ENCODE measurements at regions not wholly inside any gene's neighbourhood (a gene's known extent, or its start where the extent isn't known, plus 50 kb on each side); places are given as distances from the start of the nearest gene placed in this dataset.

DNA sequence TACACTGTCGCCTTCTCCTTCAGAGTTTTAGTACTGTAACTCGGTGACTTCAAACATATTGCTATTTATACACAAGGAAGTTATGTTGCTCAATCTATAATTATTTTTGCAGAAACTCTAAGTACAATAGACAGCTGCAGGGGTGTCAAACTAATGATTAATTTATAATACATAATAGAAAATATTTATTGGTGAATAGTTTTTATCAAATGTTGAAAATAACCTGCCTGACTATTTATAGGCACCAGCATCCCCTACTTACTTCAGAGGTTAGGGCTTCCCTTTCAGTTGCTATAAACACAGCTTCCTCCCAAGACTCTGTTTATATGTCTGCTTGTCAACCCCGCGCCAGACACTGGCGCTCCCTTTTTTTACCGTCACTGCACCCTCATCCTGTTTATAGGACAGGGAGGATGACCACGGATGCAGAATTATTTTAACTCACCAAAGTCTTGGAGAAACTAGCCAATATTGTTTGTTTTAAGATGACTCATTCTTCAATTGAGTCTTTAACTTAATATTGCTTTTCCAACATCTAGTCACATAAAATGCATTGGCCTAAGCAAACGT, 225.0 kb downstream of the ALDH8A1 start:
- DNase-seq, result no peak
- Mint-ChIP-seq H3K4me1 (no peaks in the 10 kb centered on the region), H3K4me3 (no peak overlapping the region), H3K9me3 (no peaks in the 10 kb centered on the region), H3K27ac (no peak overlapping the region), H3K27me3 (peaks cover 12% of the 10 kb centered on the region), H3K36me3 (ENCODE audit: low read depth) (no peaks in the 10 kb centered on the region)
- POLR2A ChIA-PET, result no interaction called here
- CTCF ChIA-PET, result no interaction called here

DNA sequence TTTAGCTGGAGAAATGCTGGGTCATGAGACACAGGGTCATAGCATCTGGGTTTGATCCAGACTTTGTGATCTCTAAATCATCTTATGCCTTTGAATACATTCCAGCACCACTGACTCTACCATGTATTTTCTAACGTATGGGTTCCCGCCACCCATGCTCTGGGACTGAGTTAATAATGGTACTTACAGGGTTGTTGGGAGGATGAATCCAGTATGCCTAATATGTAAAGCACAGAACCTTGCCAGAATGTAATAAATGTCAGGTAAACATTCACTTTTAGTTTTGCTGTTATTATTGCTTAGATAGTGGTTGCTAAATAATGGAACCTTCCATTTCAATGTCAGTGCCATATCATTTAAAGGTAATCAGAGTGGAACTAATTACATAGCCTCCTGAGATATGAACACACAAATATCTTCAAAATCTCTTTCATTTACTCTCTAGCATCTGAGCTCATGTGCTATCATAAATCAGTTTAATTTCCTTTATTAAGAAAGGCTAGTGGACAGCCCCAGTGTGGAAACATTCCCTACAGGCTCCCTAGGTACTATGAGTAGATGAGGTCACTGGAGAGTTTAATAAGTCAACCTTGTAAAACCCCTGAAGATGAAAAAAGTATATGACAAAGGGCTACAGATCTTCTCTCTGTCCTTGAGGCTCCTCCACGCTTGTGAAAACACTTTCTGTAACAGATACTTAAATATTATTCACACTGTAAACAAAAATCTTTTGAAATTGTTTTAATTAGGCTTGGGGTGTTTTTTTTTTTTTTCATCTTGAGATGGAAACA, 226.6 kb downstream of the ALDH8A1 start:
- ChIA-PET CTCF (no interaction called here), POLR2A (no interaction called here)
- Mint-ChIP-seq H3K27me3 (peaks cover 12% of the 10 kb centered on the region), H3K4me1 (no peaks in the 10 kb centered on the region), H3K4me3 (no peak overlapping the region), H3K36me3 (ENCODE audit: low read depth) (no peaks in the 10 kb centered on the region), H3K27ac (no peak overlapping the region), H3K9me3 (no peaks in the 10 kb centered on the region)
- no peak for DNase-seq

DNA sequence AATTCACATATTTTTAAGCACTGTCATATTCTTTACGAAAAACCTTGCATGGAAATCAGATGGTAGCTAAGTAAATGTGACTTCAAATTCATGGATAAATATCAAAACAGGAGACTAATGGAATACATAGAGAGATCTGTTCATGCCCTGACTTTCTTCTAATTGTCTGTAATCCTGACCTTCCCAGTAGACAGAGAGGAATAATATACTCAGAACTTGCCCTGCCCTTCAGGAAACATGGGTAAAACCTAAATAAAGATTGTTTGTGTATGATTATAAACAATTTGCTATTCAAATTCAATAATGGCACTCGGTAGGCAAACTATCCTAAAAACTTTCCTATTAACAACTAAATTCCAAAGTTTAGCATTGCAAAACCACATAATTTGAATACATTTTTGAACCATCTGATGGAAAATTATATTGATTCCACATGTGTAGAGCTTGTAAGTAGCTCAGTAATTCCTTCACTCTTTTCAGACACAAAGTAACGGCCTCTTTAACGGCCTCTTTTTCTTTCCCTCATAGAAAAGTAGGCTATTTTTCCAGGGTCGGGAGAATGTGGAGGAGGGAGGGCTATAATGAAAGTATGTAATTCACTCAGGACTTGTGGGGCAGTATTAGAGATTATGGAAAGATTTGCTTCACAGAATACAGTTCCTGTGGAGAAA, 227.6 kb downstream of the ALDH8A1 start:
- Mint-ChIP-seq H3K9me3 (no peaks in the 10 kb centered on the region), H3K4me3 (no peak overlapping the region), H3K27ac (no peak overlapping the region), H3K27me3 (peaks cover 8% of the 10 kb centered on the region), H3K36me3 (ENCODE audit: low read depth) (no peaks in the 10 kb centered on the region), H3K4me1 (no peaks in the 10 kb centered on the region)
- ChIA-PET CTCF (interaction anchor here (0.7 kb wide), 1 partner anchor 219 kb away, joined by 3 read pairs; no protein-coding TSS in a partner anchor), POLR2A (no interaction called here)
- no peak for DNase-seq

DNA sequence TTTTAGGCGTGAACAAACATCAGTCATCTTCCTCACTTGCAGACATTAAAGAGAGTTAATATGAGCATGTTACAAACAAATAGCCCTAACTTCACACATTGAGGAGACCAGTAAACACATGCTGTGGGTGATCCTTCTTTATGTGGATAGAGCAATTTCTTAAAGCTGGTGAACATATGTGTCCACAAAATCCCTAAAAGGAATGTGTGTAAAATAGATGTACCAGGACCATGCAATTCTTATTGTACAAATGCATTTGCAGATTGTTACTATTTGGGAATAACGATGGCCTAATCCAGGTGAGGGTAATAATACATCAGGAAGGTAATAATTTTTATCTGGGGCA, 228.9 kb downstream of the ALDH8A1 start:
- POLR2A ChIA-PET, result no interaction called here
- no peaks in the 10 kb centered on the region for H3K4me1 Mint-ChIP-seq
- CTCF ChIA-PET, result no interaction called here
- peaks cover 6% of the 10 kb centered on the region for H3K27me3 Mint-ChIP-seq
- H3K27ac Mint-ChIP-seq, result no peak overlapping the region
- no peaks in the 10 kb centered on the region for H3K36me3 Mint-ChIP-seq (ENCODE audit: low read depth)
- H3K9me3 Mint-ChIP-seq, result no peaks in the 10 kb centered on the region
- no peak for DNase-seq
- H3K4me3 Mint-ChIP-seq, result no peak overlapping the region

DNA sequence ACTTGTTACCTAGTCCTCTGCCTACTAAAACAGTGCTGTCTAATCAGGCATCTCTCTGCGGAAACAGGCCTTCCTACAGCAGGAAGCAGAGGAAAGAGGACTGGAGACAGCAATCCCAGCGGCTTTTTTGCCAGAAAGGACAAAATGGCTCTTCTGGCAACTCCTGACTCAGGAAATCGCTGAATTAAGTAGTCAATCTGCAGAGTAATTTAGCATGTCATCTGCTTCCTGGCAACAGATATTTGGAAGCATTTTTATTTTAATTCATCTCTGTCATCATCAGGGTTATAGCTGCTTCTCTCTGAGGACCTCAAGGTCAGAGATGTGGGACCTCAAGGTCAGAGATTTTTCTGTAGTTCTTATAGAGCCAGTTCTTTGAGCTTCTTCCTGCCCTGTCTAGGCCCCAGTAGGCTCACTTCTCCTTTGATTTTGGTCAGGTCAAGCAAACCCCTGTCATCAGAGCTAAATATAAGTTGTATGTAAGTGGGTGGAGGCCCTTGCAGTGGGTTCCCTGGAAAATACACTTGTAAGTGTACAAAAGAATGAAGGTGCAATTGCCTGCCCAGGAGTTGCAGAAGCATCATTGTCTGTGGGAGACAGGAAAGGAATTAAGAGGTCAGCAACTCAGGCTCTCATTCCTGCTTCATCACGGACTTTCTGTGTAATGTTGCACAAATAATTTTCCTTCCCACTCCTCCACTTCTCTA, 229.4 kb downstream of the ALDH8A1 start:
- Mint-ChIP-seq H3K4me1 (no peaks in the 10 kb centered on the region), H3K27ac (no peak overlapping the region)

DNA sequence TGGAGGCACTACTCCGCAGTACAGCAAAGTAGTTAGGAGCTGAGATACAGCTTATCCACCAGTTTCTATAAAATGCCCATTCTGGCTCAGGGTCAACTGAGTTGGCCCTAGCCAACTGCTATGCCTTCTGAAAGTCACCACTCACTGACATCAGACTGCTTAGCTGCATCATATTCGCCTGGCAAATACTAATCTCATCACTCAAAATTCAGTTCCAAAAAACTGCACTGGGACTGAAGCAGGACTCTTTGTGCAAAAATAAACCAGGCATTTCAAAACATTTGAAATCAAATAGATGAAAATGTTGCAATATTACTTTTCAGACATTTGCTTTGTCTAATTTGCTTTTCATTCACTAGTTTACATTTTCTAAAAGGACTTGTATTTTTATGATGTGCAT, 230.0 kb downstream of the ALDH8A1 start:
- Mint-ChIP-seq H3K9me3 (no peaks in the 10 kb centered on the region), H3K36me3 (ENCODE audit: low read depth) (no peaks in the 10 kb centered on the region), H3K27me3 (peaks cover 6% of the 10 kb centered on the region), H3K4me3 (no peak overlapping the region), H3K27ac (no peak overlapping the region), H3K4me1 (no peaks in the 10 kb centered on the region)
- ChIA-PET CTCF (no interaction called here), POLR2A (no interaction called here)
- no peak for DNase-seq

More for the DNA sequence above, 229.4 kb downstream of the ALDH8A1 start:
- DNase-seq, result no peak
- Mint-ChIP-seq H3K36me3 (ENCODE audit: low read depth) (no peaks in the 10 kb centered on the region), H3K9me3 (no peaks in the 10 kb centered on the region), H3K27me3 (peaks cover 6% of the 10 kb centered on the region), H3K4me3 (no peak overlapping the region)
- ChIA-PET CTCF (no interaction called here), POLR2A (no interaction called here)

DNA sequence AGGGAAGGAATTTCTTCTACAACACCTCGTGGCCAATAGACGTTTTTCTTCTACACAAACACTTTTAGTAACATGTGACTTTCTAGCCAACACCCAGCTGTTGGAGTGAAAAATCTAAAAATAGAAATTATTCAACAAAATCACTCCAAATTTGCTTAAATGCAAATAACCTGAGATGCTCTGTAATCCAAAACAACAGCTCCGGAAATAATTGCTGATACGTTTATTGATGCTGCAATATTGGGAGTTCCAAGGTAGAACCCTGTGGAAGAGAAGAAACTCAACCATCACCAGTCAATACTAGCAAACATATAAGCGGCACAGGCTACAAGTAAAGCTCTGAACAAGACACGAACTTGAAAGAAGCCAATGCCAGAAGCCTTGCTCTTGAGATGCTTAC, 230.6 kb downstream of the ALDH8A1 start:
- H3K27me3 Mint-ChIP-seq, result peaks cover 6% of the 10 kb centered on the region
- ChIA-PET CTCF (no interaction called here), POLR2A (no interaction called here)
- no peaks in the 10 kb centered on the region for H3K9me3 Mint-ChIP-seq
- H3K4me3 Mint-ChIP-seq, result no peak overlapping the region
- H3K36me3 Mint-ChIP-seq (ENCODE audit: low read depth), result no peaks in the 10 kb centered on the region
- H3K4me1 Mint-ChIP-seq, result no peaks in the 10 kb centered on the region
- DNase-seq, result no peak
- no peak overlapping the region for H3K27ac Mint-ChIP-seq

DNA sequence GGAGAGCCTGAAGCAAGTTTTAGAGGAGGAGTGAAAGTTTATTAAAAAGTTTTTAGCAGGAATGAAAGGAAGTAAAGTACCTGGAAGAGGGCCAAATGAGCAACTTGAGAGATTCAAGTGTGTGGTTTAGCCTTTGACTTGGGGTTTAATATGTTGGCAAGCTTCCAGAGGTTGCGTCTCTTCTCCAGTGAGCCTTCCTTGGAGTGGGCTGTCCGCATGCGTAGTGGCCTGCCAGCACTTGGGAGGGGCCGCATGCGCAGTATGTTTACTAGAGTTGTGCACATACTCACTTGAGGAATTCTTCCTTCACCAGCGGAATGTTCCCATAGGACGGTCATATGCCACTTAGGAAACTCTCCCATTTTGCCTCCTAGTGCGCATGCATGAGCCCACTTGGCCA, 235.2 kb downstream of the ALDH8A1 start:
- no peak overlapping the region for H3K4me3 Mint-ChIP-seq
- H3K36me3 Mint-ChIP-seq (ENCODE audit: low read depth), result no peaks in the 10 kb centered on the region
- peaks cover 2% of the 10 kb centered on the region for H3K27me3 Mint-ChIP-seq
- H3K9me3 Mint-ChIP-seq, result no peaks in the 10 kb centered on the region
- H3K4me1 Mint-ChIP-seq, result no peaks in the 10 kb centered on the region
- POLR2A ChIA-PET, result no interaction called here
- DNase-seq, result no peak
- CTCF ChIA-PET, result no interaction called here
- no peak overlapping the region for H3K27ac Mint-ChIP-seq

DNA sequence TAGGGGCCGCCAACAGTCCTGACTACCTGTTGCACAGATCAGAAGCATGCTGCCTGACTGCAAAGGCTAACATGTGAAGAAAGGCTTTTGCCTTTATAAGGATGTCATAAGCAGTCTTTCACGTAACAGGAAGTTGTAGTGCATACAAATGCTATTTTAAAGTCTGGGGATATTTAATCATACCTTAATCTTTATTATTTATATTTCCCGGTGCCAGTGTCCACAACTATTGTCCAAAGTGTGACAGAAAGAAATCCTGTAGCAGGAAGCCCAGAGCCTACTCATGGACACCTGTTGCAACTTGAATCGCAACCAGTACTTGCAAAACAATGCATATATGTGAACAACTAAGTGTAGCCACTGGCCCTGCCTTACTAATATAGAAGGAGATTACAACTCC, 235.8 kb downstream of the ALDH8A1 start:
- H3K36me3 Mint-ChIP-seq (ENCODE audit: low read depth), result no peaks in the 10 kb centered on the region
- CTCF ChIA-PET, result no interaction called here
- no peaks in the 10 kb centered on the region for H3K4me1 Mint-ChIP-seq
- no peak for DNase-seq
- H3K9me3 Mint-ChIP-seq, result no peaks in the 10 kb centered on the region
- H3K4me3 Mint-ChIP-seq, result no peak overlapping the region
- POLR2A ChIA-PET, result no interaction called here
- no peak overlapping the region for H3K27ac Mint-ChIP-seq
- H3K27me3 Mint-ChIP-seq, result peaks cover 2% of the 10 kb centered on the region

DNA sequence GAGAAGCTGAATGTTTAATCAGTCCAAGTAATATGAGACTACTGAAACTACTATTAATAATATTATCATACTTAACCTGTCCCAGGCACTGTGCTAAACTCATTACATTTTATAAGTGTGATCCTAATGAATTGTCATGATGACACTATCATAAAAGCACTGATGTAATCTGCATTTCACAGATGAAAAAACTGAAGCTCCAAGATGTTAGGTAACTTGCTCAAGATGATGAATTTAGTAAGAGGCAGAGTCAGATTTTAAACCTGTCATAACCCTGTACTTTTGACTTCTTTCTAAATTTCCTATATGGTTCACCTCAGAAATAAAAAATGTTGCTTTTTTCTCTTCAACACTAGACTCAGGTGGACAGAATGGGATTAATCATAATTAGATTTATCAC, 237.6 kb downstream of the ALDH8A1 start:
- H3K4me3 Mint-ChIP-seq, result no peak overlapping the region

DNA sequence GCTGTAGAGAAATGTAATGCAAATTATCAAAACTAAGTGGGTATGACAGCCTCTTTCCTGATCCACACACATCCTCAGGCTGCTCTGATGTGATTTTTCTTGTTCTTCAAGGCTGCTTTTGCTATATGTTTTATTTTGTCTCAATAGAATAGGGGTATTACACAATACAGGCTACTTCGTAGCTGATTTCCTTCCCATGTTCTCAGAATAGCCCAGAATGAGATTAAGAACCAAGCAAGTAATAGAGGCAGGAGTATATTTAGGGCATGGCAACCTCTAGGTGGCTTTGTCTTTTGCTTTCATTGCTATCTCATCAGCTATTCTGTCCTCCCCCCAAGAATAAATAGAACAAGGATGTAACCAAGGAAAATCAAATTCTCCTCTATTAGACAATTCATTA, 241.8 kb downstream of the ALDH8A1 start:
- H3K27me3 Mint-ChIP-seq, result peaks cover 13% of the 10 kb centered on the region
- H3K36me3 Mint-ChIP-seq (ENCODE audit: low read depth), result no peaks in the 10 kb centered on the region
- DNase-seq, result no peak
- H3K9me3 Mint-ChIP-seq, result no peaks in the 10 kb centered on the region
- H3K4me3 Mint-ChIP-seq, result no peak overlapping the region
- no peak overlapping the region for H3K27ac Mint-ChIP-seq
- no peaks in the 10 kb centered on the region for H3K4me1 Mint-ChIP-seq
- CTCF ChIA-PET, result interaction anchor here (0.6 to 0.7 kb wide), 2 partner anchors 468 to 623 kb away, joined by 3 read pairs; no protein-coding TSS in a partner anchor
- POLR2A ChIA-PET, result no interaction called here

More for the DNA sequence above, 237.6 kb downstream of the ALDH8A1 start:
- no peak for DNase-seq
- Mint-ChIP-seq H3K27me3 (peaks cover 7% of the 10 kb centered on the region), H3K36me3 (ENCODE audit: low read depth) (no peaks in the 10 kb centered on the region), H3K4me1 (no peaks in the 10 kb centered on the region), H3K27ac (no peak overlapping the region), H3K9me3 (no peaks in the 10 kb centered on the region)
- ChIA-PET POLR2A (no interaction called here), CTCF (no interaction called here)

DNA sequence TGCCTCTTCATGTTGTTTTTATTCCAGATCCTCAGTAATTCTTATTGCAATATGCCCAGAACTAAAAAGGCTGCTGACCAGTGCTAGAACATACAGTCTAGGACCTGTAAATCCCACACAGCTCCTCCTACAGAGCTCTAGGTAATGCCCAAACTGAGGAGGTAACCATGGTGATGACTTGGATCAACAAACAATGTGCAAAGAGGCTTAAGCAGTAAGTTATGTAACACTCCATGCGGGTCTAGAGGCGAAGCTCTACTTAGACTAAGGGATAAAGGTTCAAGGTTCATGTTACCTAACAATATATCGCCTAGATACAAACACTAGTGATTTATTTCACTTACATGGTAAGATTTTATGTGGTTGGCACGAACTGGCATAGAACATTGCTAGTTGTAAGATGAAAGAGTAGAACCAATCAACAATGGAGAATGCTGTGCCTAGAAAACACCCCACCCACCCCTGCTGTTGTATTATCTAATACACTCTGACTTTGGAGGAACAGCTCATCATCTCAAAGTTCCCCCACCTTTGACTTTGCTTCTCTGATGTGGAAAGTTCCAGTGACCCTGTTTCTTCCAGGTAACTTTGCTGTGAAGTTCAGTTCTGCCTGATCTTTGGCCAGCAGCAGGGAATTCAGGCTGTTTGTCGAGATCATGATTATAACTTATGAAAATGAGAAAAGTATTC, 242.4 kb downstream of the ALDH8A1 start:
- POLR2A ChIA-PET, result no interaction called here
- no peaks in the 10 kb centered on the region for H3K36me3 Mint-ChIP-seq (ENCODE audit: low read depth)
- H3K4me3 Mint-ChIP-seq, result no peak overlapping the region
- no peak for DNase-seq
- no peaks in the 10 kb centered on the region for H3K4me1 Mint-ChIP-seq
- H3K27me3 Mint-ChIP-seq, result peaks cover 13% of the 10 kb centered on the region
- no peaks in the 10 kb centered on the region for H3K9me3 Mint-ChIP-seq
- CTCF ChIA-PET, result interaction anchor here (0.6 to 0.7 kb wide), 2 partner anchors 467 to 623 kb away, joined by 3 read pairs; no protein-coding TSS in a partner anchor
- no peak overlapping the region for H3K27ac Mint-ChIP-seq

DNA sequence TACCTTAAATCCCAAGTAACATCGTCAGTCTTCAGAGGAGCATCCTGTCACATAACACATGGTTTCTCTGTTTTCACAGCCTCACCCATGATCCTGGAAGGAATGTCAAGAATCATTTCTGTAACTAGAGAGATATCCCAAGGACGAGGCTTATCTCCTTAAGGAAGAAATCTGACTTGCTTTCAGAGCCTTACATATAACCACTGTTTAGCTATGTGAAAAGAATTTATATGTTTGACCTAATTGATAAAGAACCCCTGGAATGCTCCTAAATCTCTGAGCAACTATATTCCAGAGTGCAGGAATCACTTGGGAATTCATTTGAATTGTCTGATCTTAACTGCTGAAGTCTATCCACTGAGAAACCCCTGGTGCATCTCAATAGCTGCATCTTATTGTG, 243.1 kb downstream of the ALDH8A1 start:
- Mint-ChIP-seq H3K27ac (no peak overlapping the region), H3K4me3 (no peak overlapping the region), H3K27me3 (peaks cover 13% of the 10 kb centered on the region), H3K9me3 (no peaks in the 10 kb centered on the region), H3K4me1 (no peaks in the 10 kb centered on the region), H3K36me3 (ENCODE audit: low read depth) (no peaks in the 10 kb centered on the region)
- POLR2A ChIA-PET, result no interaction called here
- CTCF ChIA-PET, result interaction anchor here (0.9 kb wide), 1 partner anchor 36 kb away, joined by 3 read pairs; no protein-coding TSS in a partner anchor
- DNase-seq, result no peak

Data from activated CD4-positive, alpha-beta T cell treated with anti-CD3 and anti-CD28 coated beads, Interleukin-2, amount 10 ng/mL, durations not matched to agents 7 days and 5 days (primary cell).